ENCODE measurements at regions not wholly inside any gene's neighbourhood (a gene's known extent, or its start where the extent isn't known, plus 50 kb on each side); places are given as distances from the start of the nearest gene placed in this dataset.

DNA sequence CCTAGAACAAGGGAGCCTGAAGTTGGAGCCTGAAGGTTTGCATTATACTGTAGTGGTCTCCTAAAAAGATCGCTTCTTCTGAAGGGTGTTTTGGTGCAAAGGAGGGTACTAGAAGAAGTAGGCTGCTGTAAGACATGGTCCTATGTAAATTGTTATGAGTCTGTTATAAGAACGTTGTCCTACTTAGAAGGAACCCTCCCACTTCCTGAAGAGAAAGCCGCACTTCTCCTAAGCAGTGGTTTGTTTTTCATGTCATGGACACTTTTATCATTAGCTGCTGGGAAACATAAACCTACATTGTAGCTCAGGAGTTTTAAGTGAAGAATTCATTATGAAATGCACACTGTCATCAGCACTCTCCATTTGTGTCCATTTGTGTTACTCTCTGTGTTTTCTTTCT lies 129.1 kb upstream of the ITGB1 start:
- TF ChIP-seq NR3C1 (CRISPR knock-in tag; conservative IDR thresholded peaks at IDR 0.05; ENCODE audit: low read depth) (no peak), GABPB1 (CRISPR knock-in tag; IDR thresholded peaks at IDR 0.05) (no peak), NFYB (CRISPR knock-in tag; conservative IDR thresholded peaks at IDR 0.05; ENCODE audit: low read depth) (no peak), ZNF138 (CRISPR knock-in tag; conservative IDR thresholded peaks at IDR 0.05) (no peak), ATF1 (CRISPR knock-in tag; IDR thresholded peaks at IDR 0.05) (no peak)
- TF ChIP-seq, protein P1, sequence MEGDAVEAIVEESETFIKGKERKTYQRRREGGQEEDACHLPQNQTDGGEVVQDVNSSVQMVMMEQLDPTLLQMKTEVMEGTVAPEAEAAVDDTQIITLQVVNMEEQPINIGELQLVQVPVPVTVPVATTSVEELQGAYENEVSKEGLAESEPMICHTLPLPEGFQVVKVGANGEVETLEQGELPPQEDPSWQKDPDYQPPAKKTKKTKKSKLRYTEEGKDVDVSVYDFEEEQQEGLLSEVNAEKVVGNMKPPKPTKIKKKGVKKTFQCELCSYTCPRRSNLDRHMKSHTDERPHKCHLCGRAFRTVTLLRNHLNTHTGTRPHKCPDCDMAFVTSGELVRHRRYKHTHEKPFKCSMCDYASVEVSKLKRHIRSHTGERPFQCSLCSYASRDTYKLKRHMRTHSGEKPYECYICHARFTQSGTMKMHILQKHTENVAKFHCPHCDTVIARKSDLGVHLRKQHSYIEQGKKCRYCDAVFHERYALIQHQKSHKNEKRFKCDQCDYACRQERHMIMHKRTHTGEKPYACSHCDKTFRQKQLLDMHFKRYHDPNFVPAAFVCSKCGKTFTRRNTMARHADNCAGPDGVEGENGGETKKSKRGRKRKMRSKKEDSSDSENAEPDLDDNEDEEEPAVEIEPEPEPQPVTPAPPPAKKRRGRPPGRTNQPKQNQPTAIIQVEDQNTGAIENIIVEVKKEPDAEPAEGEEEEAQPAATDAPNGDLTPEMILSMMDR (IDR thresholded peaks at IDR 0.05) = no peak
- TF ChIP-seq, protein P2, sequence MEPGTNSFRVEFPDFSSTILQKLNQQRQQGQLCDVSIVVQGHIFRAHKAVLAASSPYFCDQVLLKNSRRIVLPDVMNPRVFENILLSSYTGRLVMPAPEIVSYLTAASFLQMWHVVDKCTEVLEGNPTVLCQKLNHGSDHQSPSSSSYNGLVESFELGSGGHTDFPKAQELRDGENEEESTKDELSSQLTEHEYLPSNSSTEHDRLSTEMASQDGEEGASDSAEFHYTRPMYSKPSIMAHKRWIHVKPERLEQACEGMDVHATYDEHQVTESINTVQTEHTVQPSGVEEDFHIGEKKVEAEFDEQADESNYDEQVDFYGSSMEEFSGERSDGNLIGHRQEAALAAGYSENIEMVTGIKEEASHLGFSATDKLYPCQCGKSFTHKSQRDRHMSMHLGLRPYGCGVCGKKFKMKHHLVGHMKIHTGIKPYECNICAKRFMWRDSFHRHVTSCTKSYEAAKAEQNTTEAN (CRISPR knock-in tag; IDR thresholded peaks at IDR 0.05) = no peak
- TF ChIP-seq, protein P3, sequence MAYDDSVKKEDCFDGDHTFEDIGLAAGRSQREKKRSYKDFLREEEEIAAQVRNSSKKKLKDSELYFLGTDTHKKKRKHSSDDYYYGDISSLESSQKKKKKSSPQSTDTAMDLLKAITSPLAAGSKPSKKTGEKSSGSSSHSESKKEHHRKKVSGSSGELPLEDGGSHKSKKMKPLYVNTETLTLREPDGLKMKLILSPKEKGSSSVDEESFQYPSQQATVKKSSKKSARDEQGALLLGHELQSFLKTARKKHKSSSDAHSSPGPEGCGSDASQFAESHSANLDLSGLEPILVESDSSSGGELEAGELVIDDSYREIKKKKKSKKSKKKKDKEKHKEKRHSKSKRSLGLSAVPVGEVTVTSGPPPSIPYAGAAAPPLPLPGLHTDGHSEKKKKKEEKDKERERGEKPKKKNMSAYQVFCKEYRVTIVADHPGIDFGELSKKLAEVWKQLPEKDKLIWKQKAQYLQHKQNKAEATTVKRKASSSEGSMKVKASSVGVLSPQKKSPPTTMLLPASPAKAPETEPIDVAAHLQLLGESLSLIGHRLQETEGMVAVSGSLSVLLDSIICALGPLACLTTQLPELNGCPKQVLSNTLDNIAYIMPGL (CRISPR knock-in tag; IDR thresholded peaks at IDR 0.05) = no peak

Data from WTC11 (cell line).